HepG2 (cell line): ENCODE measurements at regions not wholly inside any gene's neighbourhood (a gene's known extent, or its start where the extent isn't known, plus 50 kb on each side); places are given as distances from the start of the nearest gene placed in this dataset.

Experiments used
- ARID5B ChIP-seq: IDR thresholded peaks from 2 replicates; pipeline ENCODE4 v1.4.0; 2020; ENCODE audit warnings: mild to moderate bottlenecking, missing genetic modification reagents
- ARNTL ChIP-seq: sonication (generic); formaldehyde crosslinking; IDR thresholded peaks from 2 replicates; pipeline ENCODE4 v1.4.0; 2020; ENCODE audit warnings: mild to moderate bottlenecking, missing genetic modification reagents
- CEBPB ChIP-seq: IDR thresholded peaks from 2 replicates; pipeline ENCODE4 v1.6.1; 2011; ENCODE audit warnings: low read depth, low read length, improper control_type of control experiment, borderline replicate concordance
- FIP1L1 ChIP-seq: fragments of 200-400 bp; formaldehyde crosslinking; IDR thresholded peaks from 2 replicates; pipeline ENCODE4 v1.6.1; 2018; ENCODE audit warnings: low read depth, mild to moderate bottlenecking, low read length, moderate library complexity, borderline replicate concordance; ENCODE audit not compliant: insufficient read depth
- FOXP4 ChIP-seq: sonication (generic); formaldehyde crosslinking; IDR thresholded peaks from 2 replicates; pipeline ENCODE4 v1.4.0; 2020; ENCODE audit warnings: missing genetic modification reagents
- GABPB1 ChIP-seq: IDR thresholded peaks from 2 replicates; pipeline ENCODE4 v1.6.1; 2016; ENCODE audit warnings: mild to moderate bottlenecking, missing genetic modification reagents, moderate library complexity, missing compliant biosample characterization
- GATAD1 ChIP-seq: IDR thresholded peaks from 2 replicates; pipeline ENCODE4 v1.6.1; 2016; ENCODE audit warnings: missing genetic modification reagents, missing compliant biosample characterization
- HMGXB4 ChIP-seq, 2 experiments: sonication (generic) in 1 of 2; formaldehyde crosslinking in 1 of 2; IDR thresholded peaks; 2 replicates each; pipeline versions ENCODE4 v1.4.0 to v1.6.1; 2018 to 2020; ENCODE audit warnings: missing genetic modification reagents in 2 of 2, borderline replicate concordance in 1 of 2, low read depth in 1 of 2, mild to moderate bottlenecking in 1 of 2, missing biosample characterization in 1 of 2
- KLF9 ChIP-seq: IDR thresholded peaks from 2 replicates; pipeline ENCODE4 v1.6.1; 2016; ENCODE audit warnings: low read depth
- NCOA1 ChIP-seq: sonication (generic); formaldehyde crosslinking; IDR thresholded peaks from 2 replicates; pipeline ENCODE4 v1.9.0; 2021; ENCODE audit warnings: missing genetic modification reagents
- NFE2 ChIP-seq: sonication (generic); formaldehyde crosslinking; IDR thresholded peaks from 2 replicates; pipeline ENCODE4 v1.4.0; 2020; ENCODE audit warnings: missing genetic modification reagents
- ONECUT2 ChIP-seq: sonication (generic); formaldehyde crosslinking; IDR thresholded peaks from 2 replicates; pipeline ENCODE4 v1.4.0; 2020; ENCODE audit warnings: missing genetic modification reagents
- PITX1 ChIP-seq: sonication (generic); formaldehyde crosslinking; IDR thresholded peaks from 2 replicates; pipeline ENCODE4 v1.5.1; 2020; ENCODE audit warnings: mild to moderate bottlenecking, missing genetic modification reagents
- POGZ ChIP-seq: sonication (generic); formaldehyde crosslinking; IDR thresholded peaks from 2 replicates; pipeline ENCODE4 v1.4.0; 2020; ENCODE audit warnings: mild to moderate bottlenecking, missing genetic modification reagents
- PPARG ChIP-seq: conservative IDR thresholded peaks from 2 replicates; pipeline ENCODE4 v1.6.1; 2016; ENCODE audit warnings: missing biosample characterization, missing genetic modification reagents
- REPIN1 ChIP-seq: sonication (generic); formaldehyde crosslinking; IDR thresholded peaks from 2 replicates; pipeline ENCODE4 v1.8.0; 2022; ENCODE audit warnings: missing genetic modification reagents, low read depth, mild to moderate bottlenecking, borderline replicate concordance
- SIX1 ChIP-seq: sonication (generic); formaldehyde crosslinking; IDR thresholded peaks from 2 replicates; pipeline ENCODE4 v1.4.0; 2020; ENCODE audit warnings: missing genetic modification reagents, borderline replicate concordance
- SOX13 ChIP-seq, 3 experiments: fragments of 450-650 bp in 1 of 3; sonication (generic) in 1 of 3; formaldehyde crosslinking in 1 of 3; IDR thresholded peaks in 2 of 3; conservative IDR thresholded peaks in 1 of 3; 2 replicates each; pipeline versions ENCODE4 v1.5.0 to v1.6.1; 2016 to 2020; ENCODE audit warnings: antibody characterized with exemption in 1 of 3, mild to moderate bottlenecking in 1 of 3, missing compliant biosample characterization in 1 of 3, missing genetic modification reagents in 1 of 3, moderate library complexity in 1 of 3
- SP2 ChIP-seq: sonication (generic); formaldehyde crosslinking; IDR thresholded peaks from 2 replicates; pipeline ENCODE4 v1.5.1; 2020; ENCODE audit warnings: mild to moderate bottlenecking, missing genetic modification reagents
- TGIF2 ChIP-seq: IDR thresholded peaks from 2 replicates; pipeline ENCODE4 v1.6.1; 2016; ENCODE audit warnings: control low read depth, missing compliant biosample characterization
- ZEB1 ChIP-seq: IDR thresholded peaks from 2 replicates; pipeline ENCODE4 v1.6.1; 2012; ENCODE audit warnings: mild to moderate bottlenecking, low read depth, inconsistent platforms; ENCODE audit not compliant: insufficient replicate concordance
- ZNF160 ChIP-seq: sonication (generic); formaldehyde crosslinking; IDR thresholded peaks from 2 replicates; pipeline ENCODE4 v1.8.0; 2022; ENCODE audit warnings: mild to moderate bottlenecking, inconsistent platforms, missing genetic modification reagents
- ZNF317 ChIP-seq: sonication (generic); formaldehyde crosslinking; IDR thresholded peaks from 2 replicates; pipeline ENCODE4 v1.5.0; 2020; ENCODE audit warnings: mild to moderate bottlenecking, missing genetic modification reagents
- ZNF510 ChIP-seq: sonication (generic); formaldehyde crosslinking; IDR thresholded peaks from 2 replicates; pipeline ENCODE4 v1.4.0; 2020; ENCODE audit warnings: low read depth, mild to moderate bottlenecking, missing genetic modification reagents
- ZNF572 ChIP-seq: sonication (generic); formaldehyde crosslinking; IDR thresholded peaks from 2 replicates; pipeline ENCODE4 v1.5.1; 2020; ENCODE audit warnings: mild to moderate bottlenecking, missing genetic modification reagents

GRCh38 chr4:124096290-124096689 lies 616.2 kb downstream of the ANKRD50 start (continued):
- TF ChIP-seq FOXP4 (CRISPR knock-in tag) (peak; percentile 52), SP2 (CRISPR knock-in tag) (no peak), ZEB1 (no peak), ZNF572 (CRISPR knock-in tag) (no peak), KLF9 (CRISPR knock-in tag) (no peak), FIP1L1 (no peak), PITX1 (CRISPR knock-in tag) (no peak), GATAD1 (CRISPR knock-in tag) (no peak), REPIN1 (CRISPR knock-in tag) (no peak), ZNF510 (CRISPR knock-in tag) (no peak), ONECUT2 (CRISPR knock-in tag) (peak; percentile 84), CEBPB (no peak), TGIF2 (CRISPR knock-in tag) (no peak), SOX13 (IDR thresholded peaks at IDR 0.05) (no peak), SOX13 (CRISPR knock-in tag; conservative IDR thresholded peaks at IDR 0.05 in 1 of 2, IDR thresholded peaks at IDR 0.05 in 1 of 2) (peak in 1 of 2 experiments; percentile 79; a peak in 2 of 4 replicates), ARID5B (CRISPR knock-in tag) (peak; percentile 74), POGZ (peak; percentile 48), NFE2 (CRISPR knock-in tag) (no peak), ZNF317 (CRISPR knock-in tag) (no peak), HMGXB4 (CRISPR knock-in tag; IDR thresholded peaks at IDR 0.05; ENCODE audit: borderline replicate concordance in 1 of 2, low read depth in 1 of 2) (no peak), GABPB1 (CRISPR knock-in tag) (no peak), PPARG (CRISPR knock-in tag) (peak; percentile 97), ARNTL (CRISPR knock-in tag) (no peak), SIX1 (CRISPR knock-in tag) (no peak), ZNF160 (CRISPR knock-in tag) (no peak), NCOA1 (CRISPR knock-in tag) (no peak)
